Loucy (cell line): ENCODE measurements at regions not wholly inside any gene's neighbourhood (a gene's known extent, or its start where the extent isn't known, plus 50 kb on each side); places are given as distances from the start of the nearest gene placed in this dataset.

Source experiments
- CTCF ChIP-seq: fragments of 200-600 bp; sonication (generic); conservative IDR thresholded peaks from 2 replicates; pipeline ENCODE4 v1.5.1; 2014; ENCODE audit warnings: mild to moderate bottlenecking, antibody characterized with exemption, low read length
- EZH2phosphoT487 ChIP-seq: fragments of 200-600 bp; IDR thresholded peaks from 2 replicates; pipeline ENCODE4 v1.6.1; 2018; ENCODE audit warnings: antibody characterized with exemption, mild to moderate bottlenecking, moderate library complexity, borderline replicate concordance

DNA sequence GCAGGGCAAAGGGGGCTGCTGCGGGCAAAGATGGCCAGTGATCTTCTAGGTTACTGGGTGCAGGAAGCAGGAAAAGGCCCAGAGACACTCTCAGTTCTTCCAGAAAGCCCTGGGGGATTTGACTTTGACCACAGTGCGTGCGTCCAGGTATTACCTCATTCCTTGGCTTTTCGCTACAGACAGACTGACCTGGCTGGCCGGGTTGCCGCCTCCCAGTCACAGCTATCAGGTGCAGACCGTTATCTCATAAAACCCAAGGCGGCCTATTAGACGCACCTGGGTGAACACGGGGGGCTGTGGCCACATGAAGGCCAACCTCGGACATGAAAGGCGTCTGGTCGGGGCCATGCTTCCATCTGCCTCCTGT lies 80.3 kb downstream of the FOXL3 start:
- TF ChIP-seq CTCF: no peak
- TF ChIP-seq EZH2phosphoT487: no peak
